ENCODE measurements at regions not wholly inside any gene's neighbourhood (a gene's known extent, or its start where the extent isn't known, plus 50 kb on each side); places are given as distances from the start of the nearest gene placed in this dataset.

DNA sequence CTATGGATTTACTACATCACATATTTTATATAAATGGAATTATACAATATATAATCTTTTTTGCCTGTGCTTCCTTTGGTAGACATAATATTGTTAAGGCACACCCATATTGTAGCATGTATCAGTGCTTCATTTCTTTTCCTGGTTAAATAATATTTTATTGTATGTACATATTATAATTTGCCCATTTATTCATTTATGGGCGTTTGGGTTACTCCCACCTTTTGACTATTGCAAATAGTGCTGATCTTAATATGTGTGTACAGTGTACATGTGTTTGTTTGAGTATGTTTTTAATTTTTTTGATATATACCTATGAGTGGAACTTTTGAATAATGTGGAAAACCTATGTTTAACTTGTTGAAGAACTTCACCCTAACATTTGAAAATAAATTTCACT, 804.2 kb downstream of the DHX35 start:
- TF ChIP-seq, protein P1, sequence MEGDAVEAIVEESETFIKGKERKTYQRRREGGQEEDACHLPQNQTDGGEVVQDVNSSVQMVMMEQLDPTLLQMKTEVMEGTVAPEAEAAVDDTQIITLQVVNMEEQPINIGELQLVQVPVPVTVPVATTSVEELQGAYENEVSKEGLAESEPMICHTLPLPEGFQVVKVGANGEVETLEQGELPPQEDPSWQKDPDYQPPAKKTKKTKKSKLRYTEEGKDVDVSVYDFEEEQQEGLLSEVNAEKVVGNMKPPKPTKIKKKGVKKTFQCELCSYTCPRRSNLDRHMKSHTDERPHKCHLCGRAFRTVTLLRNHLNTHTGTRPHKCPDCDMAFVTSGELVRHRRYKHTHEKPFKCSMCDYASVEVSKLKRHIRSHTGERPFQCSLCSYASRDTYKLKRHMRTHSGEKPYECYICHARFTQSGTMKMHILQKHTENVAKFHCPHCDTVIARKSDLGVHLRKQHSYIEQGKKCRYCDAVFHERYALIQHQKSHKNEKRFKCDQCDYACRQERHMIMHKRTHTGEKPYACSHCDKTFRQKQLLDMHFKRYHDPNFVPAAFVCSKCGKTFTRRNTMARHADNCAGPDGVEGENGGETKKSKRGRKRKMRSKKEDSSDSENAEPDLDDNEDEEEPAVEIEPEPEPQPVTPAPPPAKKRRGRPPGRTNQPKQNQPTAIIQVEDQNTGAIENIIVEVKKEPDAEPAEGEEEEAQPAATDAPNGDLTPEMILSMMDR (conservative IDR thresholded peaks at IDR 0.05; ENCODE audit: low read depth in 2 of 2) = no peak
- TF ChIP-seq, protein P2, sequence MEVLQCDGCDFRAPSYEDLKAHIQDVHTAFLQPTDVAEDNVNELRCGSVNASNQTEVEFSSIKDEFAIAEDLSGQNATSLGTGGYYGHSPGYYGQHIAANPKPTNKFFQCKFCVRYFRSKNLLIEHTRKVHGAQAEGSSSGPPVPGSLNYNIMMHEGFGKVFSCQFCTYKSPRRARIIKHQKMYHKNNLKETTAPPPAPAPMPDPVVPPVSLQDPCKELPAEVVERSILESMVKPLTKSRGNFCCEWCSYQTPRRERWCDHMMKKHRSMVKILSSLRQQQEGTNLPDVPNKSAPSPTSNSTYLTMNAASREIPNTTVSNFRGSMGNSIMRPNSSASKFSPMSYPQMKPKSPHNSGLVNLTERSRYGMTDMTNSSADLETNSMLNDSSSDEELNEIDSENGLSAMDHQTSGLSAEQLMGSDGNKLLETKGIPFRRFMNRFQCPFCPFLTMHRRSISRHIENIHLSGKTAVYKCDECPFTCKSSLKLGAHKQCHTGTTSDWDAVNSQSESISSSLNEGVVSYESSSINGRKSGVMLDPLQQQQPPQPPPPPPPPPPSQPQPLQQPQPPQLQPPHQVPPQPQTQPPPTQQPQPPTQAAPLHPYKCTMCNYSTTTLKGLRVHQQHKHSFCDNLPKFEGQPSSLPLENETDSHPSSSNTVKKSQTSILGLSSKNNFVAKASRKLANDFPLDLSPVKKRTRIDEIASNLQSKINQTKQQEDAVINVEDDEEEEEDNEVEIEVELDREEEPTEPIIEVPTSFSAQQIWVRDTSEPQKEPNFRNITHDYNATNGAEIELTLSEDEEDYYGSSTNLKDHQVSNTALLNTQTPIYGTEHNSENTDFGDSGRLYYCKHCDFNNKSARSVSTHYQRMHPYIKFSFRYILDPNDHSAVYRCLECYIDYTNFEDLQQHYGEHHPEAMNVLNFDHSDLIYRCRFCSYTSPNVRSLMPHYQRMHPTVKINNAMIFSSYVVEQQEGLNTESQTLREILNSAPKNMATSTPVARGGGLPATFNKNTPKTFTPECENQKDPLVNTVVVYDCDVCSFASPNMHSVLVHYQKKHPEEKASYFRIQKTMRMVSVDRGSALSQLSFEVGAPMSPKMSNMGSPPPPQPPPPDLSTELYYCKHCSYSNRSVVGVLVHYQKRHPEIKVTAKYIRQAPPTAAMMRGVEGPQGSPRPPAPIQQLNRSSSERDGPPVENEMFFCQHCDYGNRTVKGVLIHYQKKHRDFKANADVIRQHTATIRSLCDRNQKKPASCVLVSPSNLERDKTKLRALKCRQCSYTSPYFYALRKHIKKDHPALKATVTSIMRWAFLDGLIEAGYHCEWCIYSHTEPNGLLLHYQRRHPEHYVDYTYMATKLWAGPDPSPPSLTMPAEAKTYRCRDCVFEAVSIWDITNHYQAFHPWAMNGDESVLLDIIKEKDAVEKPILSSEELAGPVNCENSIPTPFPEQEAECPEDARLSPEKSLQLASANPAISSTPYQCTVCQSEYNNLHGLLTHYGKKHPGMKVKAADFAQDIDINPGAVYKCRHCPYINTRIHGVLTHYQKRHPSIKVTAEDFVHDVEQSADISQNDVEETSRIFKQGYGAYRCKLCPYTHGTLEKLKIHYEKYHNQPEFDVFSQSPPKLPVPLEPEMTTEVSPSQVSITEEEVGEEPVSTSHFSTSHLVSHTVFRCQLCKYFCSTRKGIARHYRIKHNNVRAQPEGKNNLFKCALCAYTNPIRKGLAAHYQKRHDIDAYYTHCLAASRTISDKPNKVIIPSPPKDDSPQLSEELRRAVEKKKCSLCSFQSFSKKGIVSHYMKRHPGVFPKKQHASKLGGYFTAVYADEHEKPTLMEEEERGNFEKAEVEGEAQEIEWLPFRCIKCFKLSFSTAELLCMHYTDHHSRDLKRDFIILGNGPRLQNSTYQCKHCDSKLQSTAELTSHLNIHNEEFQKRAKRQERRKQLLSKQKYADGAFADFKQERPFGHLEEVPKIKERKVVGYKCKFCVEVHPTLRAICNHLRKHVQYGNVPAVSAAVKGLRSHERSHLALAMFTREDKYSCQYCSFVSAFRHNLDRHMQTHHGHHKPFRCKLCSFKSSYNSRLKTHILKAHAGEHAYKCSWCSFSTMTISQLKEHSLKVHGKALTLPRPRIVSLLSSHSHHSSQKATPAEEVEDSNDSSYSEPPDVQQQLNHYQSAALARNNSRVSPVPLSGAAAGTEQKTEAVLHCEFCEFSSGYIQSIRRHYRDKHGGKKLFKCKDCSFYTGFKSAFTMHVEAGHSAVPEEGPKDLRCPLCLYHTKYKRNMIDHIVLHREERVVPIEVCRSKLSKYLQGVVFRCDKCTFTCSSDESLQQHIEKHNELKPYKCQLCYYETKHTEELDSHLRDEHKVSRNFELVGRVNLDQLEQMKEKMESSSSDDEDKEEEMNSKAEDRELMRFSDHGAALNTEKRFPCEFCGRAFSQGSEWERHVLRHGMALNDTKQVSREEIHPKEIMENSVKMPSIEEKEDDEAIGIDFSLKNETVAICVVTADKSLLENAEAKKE (CRISPR knock-in tag; IDR thresholded peaks at IDR 0.05) = no peak
- TF ChIP-seq POLR2AphosphoS5 (IDR thresholded peaks at IDR 0.05; ENCODE audit: low read depth) (no peak), EZH2phosphoT487 (IDR thresholded peaks at IDR 0.05; ENCODE audit: unreplicated experiment) (no peak), EZH2 (IDR thresholded peaks at IDR 0.05; ENCODE audit: low read depth, unreplicated experiment) (no peak), ZNF114 (CRISPR knock-in tag; IDR thresholded peaks at IDR 0.05) (no peak), STAT1 (IDR thresholded peaks at IDR 0.05; ENCODE audit: unreplicated experiment) (no peak), NANOG (IDR thresholded peaks at IDR 0.05; ENCODE audit: borderline replicate concordance) (no peak), CREB1 (CRISPR knock-in tag; IDR thresholded peaks at IDR 0.05; ENCODE audit: low read depth) (no peak), ZNF331 (CRISPR knock-in tag; IDR thresholded peaks at IDR 0.05; ENCODE audit: low read depth) (no peak), JUNB (IDR thresholded peaks at IDR 0.05; ENCODE audit: unreplicated experiment) (no peak)
- TF ChIP-seq, protein P3, sequence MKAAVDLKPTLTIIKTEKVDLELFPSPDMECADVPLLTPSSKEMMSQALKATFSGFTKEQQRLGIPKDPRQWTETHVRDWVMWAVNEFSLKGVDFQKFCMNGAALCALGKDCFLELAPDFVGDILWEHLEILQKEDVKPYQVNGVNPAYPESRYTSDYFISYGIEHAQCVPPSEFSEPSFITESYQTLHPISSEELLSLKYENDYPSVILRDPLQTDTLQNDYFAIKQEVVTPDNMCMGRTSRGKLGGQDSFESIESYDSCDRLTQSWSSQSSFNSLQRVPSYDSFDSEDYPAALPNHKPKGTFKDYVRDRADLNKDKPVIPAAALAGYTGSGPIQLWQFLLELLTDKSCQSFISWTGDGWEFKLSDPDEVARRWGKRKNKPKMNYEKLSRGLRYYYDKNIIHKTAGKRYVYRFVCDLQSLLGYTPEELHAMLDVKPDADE (IDR thresholded peaks at IDR 0.05) = no peak
- TF ChIP-seq, protein P4, sequence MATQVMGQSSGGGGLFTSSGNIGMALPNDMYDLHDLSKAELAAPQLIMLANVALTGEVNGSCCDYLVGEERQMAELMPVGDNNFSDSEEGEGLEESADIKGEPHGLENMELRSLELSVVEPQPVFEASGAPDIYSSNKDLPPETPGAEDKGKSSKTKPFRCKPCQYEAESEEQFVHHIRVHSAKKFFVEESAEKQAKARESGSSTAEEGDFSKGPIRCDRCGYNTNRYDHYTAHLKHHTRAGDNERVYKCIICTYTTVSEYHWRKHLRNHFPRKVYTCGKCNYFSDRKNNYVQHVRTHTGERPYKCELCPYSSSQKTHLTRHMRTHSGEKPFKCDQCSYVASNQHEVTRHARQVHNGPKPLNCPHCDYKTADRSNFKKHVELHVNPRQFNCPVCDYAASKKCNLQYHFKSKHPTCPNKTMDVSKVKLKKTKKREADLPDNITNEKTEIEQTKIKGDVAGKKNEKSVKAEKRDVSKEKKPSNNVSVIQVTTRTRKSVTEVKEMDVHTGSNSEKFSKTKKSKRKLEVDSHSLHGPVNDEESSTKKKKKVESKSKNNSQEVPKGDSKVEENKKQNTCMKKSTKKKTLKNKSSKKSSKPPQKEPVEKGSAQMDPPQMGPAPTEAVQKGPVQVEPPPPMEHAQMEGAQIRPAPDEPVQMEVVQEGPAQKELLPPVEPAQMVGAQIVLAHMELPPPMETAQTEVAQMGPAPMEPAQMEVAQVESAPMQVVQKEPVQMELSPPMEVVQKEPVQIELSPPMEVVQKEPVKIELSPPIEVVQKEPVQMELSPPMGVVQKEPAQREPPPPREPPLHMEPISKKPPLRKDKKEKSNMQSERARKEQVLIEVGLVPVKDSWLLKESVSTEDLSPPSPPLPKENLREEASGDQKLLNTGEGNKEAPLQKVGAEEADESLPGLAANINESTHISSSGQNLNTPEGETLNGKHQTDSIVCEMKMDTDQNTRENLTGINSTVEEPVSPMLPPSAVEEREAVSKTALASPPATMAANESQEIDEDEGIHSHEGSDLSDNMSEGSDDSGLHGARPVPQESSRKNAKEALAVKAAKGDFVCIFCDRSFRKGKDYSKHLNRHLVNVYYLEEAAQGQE (IDR thresholded peaks at IDR 0.05; ENCODE audit: unreplicated experiment) = no peak
